IPS-NIHi7 (cell line): ENCODE measurements at regions not wholly inside any gene's neighbourhood (a gene's known extent, or its start where the extent isn't known, plus 50 kb on each side); places are given as distances from the start of the nearest gene placed in this dataset.
"Not testable (repeated sequence)": the region's sequence is repeated elsewhere in the genome, so short reads cannot be mapped to it uniquely, and the experiment has no call there.

Source experiments
- DNase-seq: peaks from one replicate; pipeline ENCODE4 v3.0.0; 2012; ENCODE audit warnings: mixed read lengths; ENCODE audit errors: extremely low spot score

DNA sequence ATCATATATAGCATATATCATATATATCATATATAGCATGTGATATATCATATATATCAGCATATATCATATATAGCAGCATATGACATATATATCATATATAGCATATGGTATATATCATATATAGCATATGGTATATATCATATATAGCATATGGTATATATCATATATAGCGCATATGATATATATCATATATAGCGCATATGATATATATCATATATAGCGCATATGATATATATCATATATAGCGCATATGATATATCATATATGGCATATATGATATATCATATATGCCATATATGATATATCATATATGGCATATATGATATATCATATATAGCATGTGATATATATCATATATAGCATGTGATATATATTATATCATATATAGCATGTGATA, 680.4 kb upstream of the HS3ST1 start:
- not testable (repeated sequence) for DNase-seq

DNA sequence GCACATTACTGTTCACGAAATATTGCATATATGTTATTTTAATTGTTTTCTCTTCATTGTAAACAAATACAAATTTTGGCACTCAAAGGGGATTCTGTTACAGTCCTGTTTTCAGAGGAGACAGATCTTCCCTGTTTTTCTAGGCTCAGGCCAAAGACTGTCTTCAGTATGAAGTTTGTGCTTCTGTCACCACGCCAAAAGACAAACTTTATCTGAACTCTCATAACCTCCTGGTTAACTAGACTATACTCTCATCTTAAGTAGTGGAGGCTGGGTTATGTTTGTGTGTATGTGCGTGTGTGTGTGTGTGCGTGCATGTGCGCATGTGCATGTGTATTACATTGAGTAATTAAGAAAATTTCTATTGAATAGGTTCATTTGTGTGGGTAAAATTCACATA, 676.8 kb upstream of the HS3ST1 start:
- no peak for DNase-seq

DNA sequence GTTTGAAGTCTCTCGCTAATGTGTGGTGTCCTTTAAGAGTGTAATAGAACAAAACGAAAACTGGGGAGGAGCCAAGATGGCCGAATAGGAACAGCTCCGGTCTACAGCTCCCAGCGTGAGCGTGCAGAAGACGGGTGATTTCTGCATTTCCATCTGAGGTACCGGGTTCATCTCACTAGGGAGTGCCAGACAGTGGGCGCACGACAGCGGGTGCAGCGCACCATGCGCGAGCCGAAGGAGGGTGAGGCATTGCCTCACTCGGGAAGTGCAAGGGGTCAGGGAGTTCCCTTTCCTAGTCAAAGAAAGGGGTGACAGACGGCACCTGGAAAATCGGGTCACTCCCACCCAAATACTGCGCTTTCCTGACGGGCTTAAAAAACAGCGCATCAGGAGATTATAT, 661.2 kb upstream of the HS3ST1 start:
- DNase-seq: not testable (repeated sequence)

DNA sequence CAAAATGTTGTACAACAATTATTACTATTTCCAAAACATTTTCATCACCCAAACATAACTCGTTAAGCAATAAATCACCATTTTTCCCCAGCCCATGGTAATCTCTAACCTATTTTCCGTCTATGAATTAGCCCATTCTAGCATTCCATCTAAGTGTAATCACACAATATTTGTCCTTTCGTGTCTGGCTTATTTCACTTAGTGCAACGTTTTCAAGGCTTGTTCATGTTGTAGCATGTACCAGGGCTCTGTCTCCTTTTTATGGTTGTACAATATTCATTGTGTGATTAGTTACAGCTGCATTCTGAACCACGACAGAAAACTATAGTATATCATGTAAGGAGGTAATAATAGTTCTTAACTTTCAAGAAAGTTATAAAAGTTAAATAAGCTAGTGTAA, 656.0 kb upstream of the HS3ST1 start:
- DNase-seq: no peak

DNA sequence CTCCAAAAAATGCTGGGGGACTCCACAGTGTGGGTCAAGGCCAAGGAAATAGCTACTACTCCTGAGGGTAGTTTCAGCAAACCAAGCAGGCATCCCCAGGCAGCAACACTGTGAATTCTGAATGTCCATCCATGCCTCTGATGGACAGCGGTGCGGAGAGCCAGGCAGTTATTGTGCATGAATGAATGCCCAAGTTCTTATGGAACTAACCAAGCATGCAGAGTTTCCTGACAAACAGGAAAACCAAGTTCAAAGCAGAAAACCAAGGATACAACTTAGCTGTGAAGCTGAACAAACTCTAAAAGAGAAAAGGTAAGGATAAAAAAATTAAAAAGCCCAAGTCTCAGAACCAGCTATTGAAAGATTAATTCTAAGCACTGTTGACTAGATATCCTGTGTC, 642.6 kb upstream of the HS3ST1 start:
- no peak for DNase-seq

- no peak for DNase-seq
These were observed 625.3 kb upstream of the HS3ST1 start for GRCh38 chr4:12053966-12054365.

DNA sequence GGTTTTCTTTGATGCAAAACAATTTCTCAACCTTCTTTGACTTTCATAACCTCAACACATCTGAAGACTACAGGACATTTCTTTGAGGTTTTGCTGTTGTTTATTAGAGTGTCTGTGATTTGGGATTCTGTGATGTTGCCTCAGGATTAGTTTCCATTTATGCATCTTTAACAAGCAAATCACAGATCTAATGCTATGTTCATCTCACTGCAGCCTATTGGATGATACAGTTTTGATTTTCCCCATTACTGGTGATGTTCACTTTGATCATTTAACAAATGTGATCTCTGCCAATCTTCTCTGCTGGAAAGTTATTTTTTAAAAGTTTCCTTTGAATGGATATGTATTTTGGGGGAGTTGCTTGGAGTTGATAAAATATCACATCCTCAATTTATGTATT, 624.9 kb upstream of the HS3ST1 start:
- no peak for DNase-seq

GRCh38 chr4:12050357-12050756, 621.7 kb upstream of the HS3ST1 start:
- DNase-seq: no peak

GRCh38 chr4:12042818-12043217, 614.1 kb upstream of the HS3ST1 start:
- no peak for DNase-seq

- no peak for DNase-seq
These were observed 613.1 kb upstream of the HS3ST1 start for GRCh38 chr4:12041828-12042227.

- DNase-seq: no peak
These were observed 607.8 kb upstream of the HS3ST1 start for GRCh38 chr4:12036450-12036849.

DNA sequence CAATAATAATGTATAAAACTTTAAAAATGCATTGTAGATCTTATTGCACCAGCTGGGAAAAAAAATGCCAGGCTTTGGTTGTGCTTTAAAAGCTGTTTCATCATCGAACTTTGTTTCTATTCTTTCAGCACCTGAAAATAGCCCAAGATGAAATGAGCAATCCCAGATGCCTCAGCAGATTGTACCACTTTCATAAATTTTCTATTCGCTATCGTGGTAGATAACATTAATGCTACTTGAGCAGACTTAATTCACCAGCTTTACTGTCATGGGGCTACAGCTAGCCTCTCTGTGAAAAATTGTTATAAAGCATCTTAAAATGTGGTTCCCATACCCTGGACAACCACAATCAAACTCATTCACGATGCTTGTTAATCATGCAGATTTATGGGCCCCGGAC, 599.6 kb upstream of the HS3ST1 start:
- no peak for DNase-seq

GRCh38 chr4:12022409-12022808, 593.7 kb upstream of the HS3ST1 start:
- DNase-seq: no peak

DNA sequence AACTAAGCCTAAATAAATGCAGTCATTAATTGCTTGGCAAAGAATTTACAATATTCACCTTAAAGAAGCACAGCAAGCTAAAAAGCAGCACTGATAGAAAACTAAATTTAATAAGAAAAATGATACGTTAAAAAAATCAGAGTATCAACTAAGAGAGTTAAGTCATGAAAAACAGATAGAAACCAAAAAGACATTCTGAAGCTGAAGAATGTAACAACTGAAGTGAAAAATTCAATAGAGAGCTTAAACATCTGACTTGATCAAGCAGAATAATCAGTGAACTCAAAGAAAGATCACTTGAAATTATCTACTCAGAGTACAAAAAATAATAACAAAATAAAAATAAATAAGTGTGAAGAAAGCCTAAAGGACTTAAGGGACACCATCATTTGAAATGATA, 588.0 kb upstream of the HS3ST1 start:
- DNase-seq: no peak

- no peak for DNase-seq
These were observed 576.8 kb upstream of the HS3ST1 start for GRCh38 chr4:12005471-12005870.

DNA sequence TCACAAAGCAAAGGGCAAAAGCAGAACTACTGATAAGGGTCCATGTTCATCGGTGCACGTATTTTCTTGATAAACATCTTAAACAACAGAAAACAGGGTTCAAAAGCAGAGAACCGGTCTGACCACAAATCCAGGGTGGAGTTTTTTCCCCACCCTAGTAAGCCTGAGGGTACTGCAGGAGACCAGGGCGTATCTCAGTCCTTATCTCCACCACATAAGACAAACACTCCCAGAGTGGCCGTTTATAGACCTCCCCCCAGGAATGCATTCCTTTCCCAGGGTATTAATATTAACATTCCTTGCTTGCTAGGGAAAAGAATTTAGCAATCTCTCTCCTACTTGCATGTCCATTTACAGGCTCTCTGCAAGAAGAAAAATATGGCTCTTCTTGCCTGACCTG, 567.9 kb upstream of the HS3ST1 start:
- DNase-seq: not testable (repeated sequence)

GRCh38 chr4:11976726-11977263, 548.1 kb upstream of the HS3ST1 start:
- DNase-seq: no peak

GRCh38 chr4:11973270-11973669, 544.6 kb upstream of the HS3ST1 start:
- no peak for DNase-seq

DNA sequence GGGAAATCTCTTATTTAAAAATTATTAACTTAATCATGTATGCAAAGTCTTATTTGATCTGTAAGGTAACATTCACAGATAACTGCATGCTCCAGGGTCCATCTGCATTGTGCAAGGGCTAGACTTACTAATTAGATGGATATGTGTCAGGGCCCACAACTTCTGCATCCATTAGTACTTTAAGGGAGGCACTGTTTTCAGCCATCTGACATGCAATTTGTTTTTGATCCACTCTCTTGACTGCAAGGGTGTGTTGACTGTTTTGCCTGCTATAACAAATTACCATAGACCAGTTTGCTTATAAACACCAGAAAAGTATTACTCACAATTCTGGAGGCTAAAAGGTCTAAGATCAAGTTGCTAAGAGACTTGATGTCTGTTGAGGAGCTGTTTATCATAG, 542.1 kb upstream of the HS3ST1 start:
- no peak for DNase-seq

GRCh38 chr4:11966782-11967181, 538.1 kb upstream of the HS3ST1 start:
- DNase-seq: no peak

DNA sequence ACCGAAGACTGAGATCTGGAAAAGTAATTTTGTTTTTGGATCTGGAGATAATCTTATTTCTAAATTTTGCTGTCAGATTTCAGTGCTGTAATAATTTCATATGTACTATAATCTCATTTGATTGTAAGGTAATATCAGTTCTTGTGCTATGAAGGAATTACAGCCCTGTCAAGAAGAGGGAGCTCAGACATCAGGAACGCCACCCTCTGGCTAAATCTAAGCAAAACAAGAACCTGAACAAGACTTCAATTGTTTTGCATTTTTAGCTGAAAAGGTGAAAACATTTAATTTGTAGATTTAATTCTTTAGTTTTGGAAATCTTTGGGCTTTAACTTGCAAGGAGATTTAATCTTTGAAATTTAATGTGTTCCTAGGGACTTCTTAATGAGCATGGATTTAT, 525.4 kb upstream of the HS3ST1 start:
- DNase-seq: no peak

- no peak for DNase-seq
These were observed 520.7 kb upstream of the HS3ST1 start for GRCh38 chr4:11949355-11949754.

DNA sequence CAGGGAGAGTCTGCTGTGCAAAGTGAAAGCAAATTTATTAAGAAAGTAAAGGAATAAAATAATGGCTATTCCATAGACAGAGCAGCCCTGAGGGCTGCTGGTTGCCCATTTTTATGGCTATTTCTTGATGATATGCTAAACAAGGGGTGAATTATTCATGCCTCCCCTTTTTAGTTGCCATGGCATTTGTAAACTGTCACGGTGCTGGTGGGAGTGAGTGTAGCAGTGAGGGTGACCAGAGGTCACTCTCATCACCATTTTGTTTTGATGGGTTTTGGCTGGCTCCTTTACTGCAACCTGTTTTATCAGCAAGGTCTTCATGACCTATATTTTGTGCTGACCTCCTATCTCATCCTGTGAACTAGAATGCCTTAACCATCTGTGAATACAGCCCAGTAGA, 518.9 kb upstream of the HS3ST1 start:
- DNase-seq: not testable (repeated sequence)

GRCh38 chr4:11937941-11938340, 509.2 kb upstream of the HS3ST1 start:
- DNase-seq: no peak
